Large intestine (tissue), 3 donors: ENCODE measurements at regions not wholly inside any gene's neighbourhood (a gene's known extent, or its start where the extent isn't known, plus 50 kb on each side); places are given as distances from the start of the nearest gene placed in this dataset.

Experiments
- DNase-seq, 2 donors: peaks; one replicate each; pipeline versions ENCODE4 v3.0.0 to v3.0.0-alpha.2; 2013
- H3K27ac ChIP-seq: one replicate; pipeline ENCODE4 v1.5.1; 2013; ENCODE audit warnings: low read length
- H3K27me3 ChIP-seq: 2 replicates; pipeline ENCODE4 v1.6.1; 2013; ENCODE audit warnings: low read length; ENCODE audit not compliant: control insufficient read depth, insufficient read depth
- H3K36me3 ChIP-seq: 2 replicates; pipeline ENCODE4 v1.6.1; 2013; ENCODE audit warnings: low read length; ENCODE audit not compliant: control insufficient read depth, insufficient read depth
- H3K4me1 ChIP-seq: one replicate; pipeline ENCODE4 v1.6.1; 2013; ENCODE audit warnings: low read length; ENCODE audit not compliant: control insufficient read depth, insufficient read depth
- H3K4me3 ChIP-seq: one replicate; pipeline ENCODE4 v1.5.1; 2013; ENCODE audit warnings: low read length
- H3K9me3 ChIP-seq: one replicate; pipeline ENCODE4 v1.6.1; 2013; ENCODE audit warnings: mild to moderate bottlenecking, low read depth, low read length, moderate library complexity; ENCODE audit not compliant: control insufficient read depth
- WGBS: methylation state at CpG from one replicate; pipeline ENCODE4 v1.1.5; 2013; ENCODE audit warnings: low lambda C conversion rate; ENCODE audit not compliant: insufficient coverage; 5-methylcytosine and 5-hydroxymethylcytosine counted together

GRCh38 chr9:89719202-89719601 is 114.4 kb downstream of the GADD45G start:
- WGBS, result no CpG with 5 or more reads among the region's 4 CpGs

GRCh38 chr9:89720696-89721175 is 115.9 kb downstream of the GADD45G start:
- DNase-seq, result no peak
- Histone ChIP-seq H3K4me3 (no peak overlapping the region), H3K4me1 (peaks cover 24% of the 10 kb centered on the region), H3K9me3 (peaks cover 5% of the 10 kb centered on the region), H3K36me3 (no peaks in the 10 kb centered on the region), H3K27me3 (no peaks in the 10 kb centered on the region), H3K27ac (peak overlapping the region; percentile 73)
- WGBS, result no CpG with 5 or more reads among the region's 4 CpGs

More at GRCh38 chr9:89719202-89719601, 114.4 kb downstream of the GADD45G start:
- no peak for DNase-seq
- Histone ChIP-seq H3K27ac (no peak overlapping the region), H3K36me3 (no peaks in the 10 kb centered on the region), H3K4me3 (no peak overlapping the region), H3K27me3 (no peaks in the 10 kb centered on the region), H3K4me1 (peaks cover 24% of the 10 kb centered on the region), H3K9me3 (peaks cover 5% of the 10 kb centered on the region)

DNA sequence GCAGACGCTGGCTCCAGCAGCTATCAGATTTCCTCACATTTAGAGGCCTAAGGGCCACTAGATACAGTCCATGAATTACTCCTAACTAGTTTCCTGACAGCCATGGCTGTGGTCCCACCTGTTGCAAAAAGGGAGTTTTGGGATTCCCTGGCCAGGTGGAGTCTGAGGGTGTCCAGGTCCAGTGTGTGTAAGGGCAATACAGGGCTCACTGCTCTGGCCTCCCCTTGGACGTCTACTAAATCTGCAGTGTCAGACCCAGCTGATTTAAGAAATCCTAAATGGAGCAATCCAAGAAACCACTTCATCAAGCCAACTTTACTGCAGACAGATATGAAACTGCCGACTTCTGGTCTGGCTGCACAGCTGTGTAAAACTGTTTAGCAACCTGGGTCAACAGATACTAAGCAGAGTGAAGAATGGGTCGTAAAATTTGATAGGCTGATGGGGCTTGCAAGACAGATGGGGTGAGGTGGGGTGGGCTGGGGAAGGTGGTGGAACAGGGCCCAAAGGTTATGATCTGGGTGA is 116.4 kb downstream of the GADD45G start:
- no peaks in the 10 kb centered on the region for H3K36me3 ChIP-seq
- peaks cover 24% of the 10 kb centered on the region for H3K4me1 ChIP-seq
- WGBS, result 40% methylated on average over 1 of the region's 4 CpGs
- no peaks in the 10 kb centered on the region for H3K27me3 ChIP-seq
- H3K9me3 ChIP-seq, result peaks cover 5% of the 10 kb centered on the region
- peak overlapping the region; percentile 73 for H3K27ac ChIP-seq
- no peak overlapping the region for H3K4me3 ChIP-seq
- peak; percentile 79 to 83 for DNase-seq

GRCh38 chr9:89721971-89722530 is 117.2 kb downstream of the GADD45G start:
- H3K27ac ChIP-seq, result peak overlapping the region; percentile 73
- peaks cover 5% of the 10 kb centered on the region for H3K9me3 ChIP-seq
- no peaks in the 10 kb centered on the region for H3K36me3 ChIP-seq
- H3K4me3 ChIP-seq, result no peak overlapping the region
- no peak for DNase-seq
- H3K27me3 ChIP-seq, result no peaks in the 10 kb centered on the region
- peaks cover 24% of the 10 kb centered on the region for H3K4me1 ChIP-seq
- WGBS, result no CpG with 5 or more reads among the region's 9 CpGs

DNA sequence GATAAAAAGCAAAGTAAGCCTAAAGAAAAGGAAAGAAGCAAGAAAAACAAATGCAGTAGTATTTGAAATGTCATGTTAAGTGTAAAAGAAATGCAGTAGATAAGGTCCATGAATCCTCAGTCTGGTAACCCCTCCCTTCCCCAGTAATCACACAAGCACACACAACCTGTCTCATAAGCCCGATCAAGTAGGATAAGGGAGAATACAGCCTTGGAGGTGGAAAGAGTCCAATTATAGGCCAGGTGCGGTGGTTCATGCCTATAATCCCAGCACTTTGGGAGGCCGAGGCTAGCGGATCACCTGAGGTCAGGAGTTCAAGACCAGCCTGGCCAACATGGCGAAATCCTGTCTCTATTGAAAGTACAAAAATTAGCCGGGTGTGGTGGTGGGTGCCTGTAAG is 117.9 kb downstream of the GADD45G start:
- Histone ChIP-seq H3K4me3 (no peak overlapping the region), H3K9me3 (peaks cover 3% of the 10 kb centered on the region), H3K36me3 (no peaks in the 10 kb centered on the region), H3K27ac (no peak overlapping the region), H3K27me3 (no peaks in the 10 kb centered on the region), H3K4me1 (peaks cover 24% of the 10 kb centered on the region)
- DNase-seq, result peak; percentile 33 to 42
- no CpG with 5 or more reads among the region's 6 CpGs for WGBS

- Histone ChIP-seq H3K9me3 (peaks cover 2% of the 10 kb centered on the region), H3K4me1 (peaks cover 18% of the 10 kb centered on the region), H3K27me3 (no peaks in the 10 kb centered on the region), H3K27ac (no peak overlapping the region), H3K36me3 (no peaks in the 10 kb centered on the region), H3K4me3 (no peak overlapping the region)
- no peak for DNase-seq
- WGBS, result no CpG with 5 or more reads among the region's 3 CpGs
These were observed 118.8 kb downstream of the GADD45G start for GRCh38 chr9:89723469-89724100.

- no peaks in the 10 kb centered on the region for H3K36me3 ChIP-seq
- H3K27me3 ChIP-seq, result no peaks in the 10 kb centered on the region
- no peak for DNase-seq
- H3K9me3 ChIP-seq, result no peaks in the 10 kb centered on the region
- H3K27ac ChIP-seq, result no peak overlapping the region
- H3K4me3 ChIP-seq, result no peak overlapping the region
- WGBS, result no CpG with 5 or more reads among the region's 4 CpGs
- peaks cover 18% of the 10 kb centered on the region for H3K4me1 ChIP-seq
These were observed 119.8 kb downstream of the GADD45G start for GRCh38 chr9:89724659-89725058.

- DNase-seq, result no peak
- no peak overlapping the region for H3K27ac ChIP-seq
- no peak overlapping the region for H3K4me3 ChIP-seq
- H3K27me3 ChIP-seq, result no peaks in the 10 kb centered on the region
- WGBS, result no CpG with 5 or more reads among the region's 1 CpG
- peaks cover 19% of the 10 kb centered on the region for H3K4me1 ChIP-seq
- no peaks in the 10 kb centered on the region for H3K36me3 ChIP-seq
- no peaks in the 10 kb centered on the region for H3K9me3 ChIP-seq
These were observed 120.5 kb downstream of the GADD45G start for GRCh38 chr9:89725271-89725670.

- no peaks in the 10 kb centered on the region for H3K27me3 ChIP-seq
- WGBS, result no CpG with 5 or more reads among the region's 5 CpGs
- H3K27ac ChIP-seq, result no peak overlapping the region
- no peaks in the 10 kb centered on the region for H3K36me3 ChIP-seq
- no peaks in the 10 kb centered on the region for H3K9me3 ChIP-seq
- H3K4me3 ChIP-seq, result no peak overlapping the region
- H3K4me1 ChIP-seq, result peaks cover 28% of the 10 kb centered on the region
- DNase-seq, result no peak
These were observed 125.2 kb downstream of the GADD45G start for GRCh38 chr9:89729954-89730530.

DNA sequence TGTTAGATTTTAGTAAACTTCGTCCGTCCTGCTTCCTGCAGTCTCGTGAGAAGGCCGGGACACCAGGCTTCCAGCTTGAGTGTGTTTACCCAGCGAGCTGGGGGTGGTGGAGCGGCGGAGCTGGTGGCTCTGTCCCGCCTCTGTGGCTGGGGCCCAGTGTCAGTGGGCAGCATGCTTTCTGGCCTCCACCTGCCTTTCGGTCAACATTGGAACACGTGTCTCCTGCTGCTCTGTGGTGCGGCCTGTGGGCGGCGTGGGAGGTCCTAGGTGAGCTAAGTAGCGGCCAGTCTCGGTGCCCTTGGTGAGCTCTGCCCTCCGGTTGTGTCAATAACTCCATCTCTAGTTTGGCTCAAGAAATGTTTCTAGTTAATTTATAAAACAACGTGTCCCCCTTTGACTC is 125.9 kb downstream of the GADD45G start:
- H3K27ac ChIP-seq, result no peak overlapping the region
- peaks cover 28% of the 10 kb centered on the region for H3K4me1 ChIP-seq
- H3K9me3 ChIP-seq, result no peaks in the 10 kb centered on the region

More for the DNA sequence above, 125.9 kb downstream of the GADD45G start:
- no peaks in the 10 kb centered on the region for H3K36me3 ChIP-seq
- H3K4me3 ChIP-seq, result no peak overlapping the region
- DNase-seq, result peak; percentile 29 to 54
- WGBS, result 80% methylated on average over 1 of the region's 17 CpGs
- no peaks in the 10 kb centered on the region for H3K27me3 ChIP-seq
